ENCODE measurements at regions not wholly inside any gene's neighbourhood (a gene's known extent, or its start where the extent isn't known, plus 50 kb on each side); places are given as distances from the start of the nearest gene placed in this dataset.

DNA sequence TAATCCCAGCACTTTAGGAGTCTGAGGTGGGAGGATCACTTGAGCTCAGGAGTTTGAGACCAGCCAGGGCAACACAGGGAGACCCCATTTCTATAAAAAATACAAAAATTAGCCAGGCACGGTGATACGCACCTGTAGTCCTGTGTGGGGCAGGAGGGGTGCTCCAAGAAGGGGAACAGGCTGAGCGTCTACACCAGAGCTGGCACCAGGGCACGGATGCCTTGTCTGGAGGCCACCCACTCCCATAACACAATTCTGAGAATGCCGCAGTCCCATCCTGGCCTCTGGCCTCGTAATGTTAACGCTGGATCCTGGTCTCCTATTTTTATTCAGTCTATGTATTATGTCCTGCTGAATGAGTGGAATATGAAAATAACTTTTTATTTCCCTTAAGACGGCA, 161.3 kb downstream of the WSCD1 start:
- TF ChIP-seq POLR2AphosphoS5 (IDR thresholded peaks at IDR 0.05; ENCODE audit: low read depth, low read length): no peak
- TF ChIP-seq POLR2A (IDR thresholded peaks at IDR 0.05; ENCODE audit: low read depth, low read length): no peak
- TF ChIP-seq TAF1 (IDR thresholded peaks at IDR 0.05; ENCODE audit: borderline replicate concordance, low read depth, low read length): no peak
